SK-N-MC (cell line): ENCODE measurements at regions not wholly inside any gene's neighbourhood (a gene's known extent, or its start where the extent isn't known, plus 50 kb on each side); places are given as distances from the start of the nearest gene placed in this dataset.

Experiments
- DNase-seq: peaks from one replicate; pipeline ENCODE4 v3.0.0-alpha.2; 2011; ENCODE audit warnings: low read depth, low spot score
- H3K27ac ChIP-seq: fragments of 200-600 bp; sonication (generic); 2 replicates; pipeline ENCODE4 v1.5.1; 2016; ENCODE audit warnings: mixed run types
- H3K36me3 ChIP-seq: fragments of 200-600 bp; sonication (generic); 2 replicates; pipeline ENCODE4 v1.6.1; 2017; ENCODE audit warnings: antibody characterized with exemption, low read length, mixed read lengths; ENCODE audit not compliant: insufficient read depth
- H3K4me3 ChIP-seq: fragments of 200-600 bp; sonication (generic); 2 replicates; pipeline ENCODE4 v1.5.1; 2016
- H3K9ac ChIP-seq: fragments of 200-600 bp; sonication (generic); 2 replicates; pipeline ENCODE4 v1.8.0; 2017; ENCODE audit warnings: mixed run types, mixed read lengths; ENCODE audit not compliant: insufficient read length
- H3K9me3 ChIP-seq: fragments of 200-600 bp; sonication (generic); 2 replicates; pipeline ENCODE4 v1.6.1; 2017; ENCODE audit warnings: low read depth, mild to moderate bottlenecking, antibody characterized with exemption, low read length, moderate library complexity, mixed read lengths
- EZH2 ChIP-seq: fragments of 200-600 bp; sonication (generic); IDR thresholded peaks from one replicate; pipeline ENCODE4 v1.6.1; 2017; ENCODE audit warnings: antibody characterized with exemption
- FOXP2 ChIP-seq: optimal IDR thresholded peaks from 2 replicates; pipeline ENCODE3; 2011; ENCODE audit warnings: mild to moderate bottlenecking, moderate library complexity; ENCODE audit not compliant: insufficient read depth; ENCODE audit errors: extremely low read length, control extremely low read depth
- POLR2AphosphoS5 ChIP-seq: IDR thresholded peaks from 2 replicates; pipeline ENCODE4 v1.6.1; 2012; ENCODE audit warnings: mild to moderate bottlenecking, low read depth, low read length, borderline replicate concordance

- Histone ChIP-seq H3K36me3 (no peaks in the 10 kb centered on the region), H3K9ac (no peak overlapping the region), H3K4me3 (no peak overlapping the region), H3K9me3 (no peaks in the 10 kb centered on the region), H3K27ac (no peak overlapping the region)
- no peak for DNase-seq
- TF ChIP-seq POLR2AphosphoS5, result no peak
- no peak for TF ChIP-seq FOXP2
- TF ChIP-seq EZH2, result no peak
Measured at GRCh38 chr19:28885965-28886364, 327.0 kb downstream of the UQCRFS1 start.

- no peak for DNase-seq
- H3K9ac ChIP-seq, result no peak overlapping the region
- H3K36me3 ChIP-seq, result no peaks in the 10 kb centered on the region
- TF ChIP-seq FOXP2 (no peak), POLR2AphosphoS5 (no peak), EZH2 (no peak)
- H3K4me3 ChIP-seq, result no peak overlapping the region
- no peaks in the 10 kb centered on the region for H3K9me3 ChIP-seq
- H3K27ac ChIP-seq, result no peak overlapping the region
Measured at GRCh38 chr19:28884786-28885476, 328.0 kb downstream of the UQCRFS1 start.

DNA sequence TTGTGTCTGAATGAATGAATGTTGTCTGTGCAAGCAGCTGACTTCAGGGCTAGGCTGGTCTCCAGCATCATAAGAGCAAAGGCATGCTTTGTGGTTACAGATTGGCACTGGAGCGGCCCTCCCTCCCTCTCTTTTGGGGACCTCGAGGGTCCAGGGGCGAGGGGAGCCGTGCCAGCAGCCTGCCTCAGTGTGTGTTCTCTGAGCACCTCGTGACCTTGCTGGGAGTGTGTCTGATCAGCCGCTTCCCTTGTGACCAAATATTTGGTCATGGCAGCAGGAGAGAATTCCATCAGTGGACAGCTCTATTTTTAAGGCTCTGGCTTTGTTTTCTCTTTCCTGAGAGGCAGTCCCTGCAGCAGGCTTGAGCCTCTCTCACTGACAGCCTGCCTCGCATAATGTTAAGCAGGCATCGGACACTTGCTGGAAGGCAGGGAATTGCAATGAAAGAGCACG is 329.7 kb downstream of the UQCRFS1 start:
- no peak overlapping the region for H3K9ac ChIP-seq
- no peak for DNase-seq
- no peaks in the 10 kb centered on the region for H3K9me3 ChIP-seq
- no peaks in the 10 kb centered on the region for H3K36me3 ChIP-seq
- H3K4me3 ChIP-seq, result no peak overlapping the region
- TF ChIP-seq FOXP2 (no peak), POLR2AphosphoS5 (no peak), EZH2 (no peak)
- no peak overlapping the region for H3K27ac ChIP-seq

DNA sequence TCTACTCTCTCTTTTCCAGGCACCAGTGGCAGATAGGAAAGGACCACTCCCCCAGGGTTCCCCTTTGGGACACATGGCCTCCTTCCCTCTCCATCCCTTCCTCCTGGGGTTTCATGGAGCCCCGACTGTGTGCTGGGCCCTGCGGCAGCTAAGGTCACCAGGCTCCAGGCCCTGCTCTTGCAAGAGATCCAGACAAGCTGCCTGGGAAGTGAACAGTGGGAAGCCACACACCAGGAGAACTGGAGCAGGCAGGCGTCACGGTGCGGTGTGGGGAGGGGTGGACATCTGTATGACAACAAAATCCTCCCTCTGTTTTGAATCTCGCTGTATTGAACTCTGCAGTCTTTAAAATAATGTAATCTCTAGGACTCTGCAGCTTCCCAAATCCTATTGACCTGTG is 330.1 kb downstream of the UQCRFS1 start:
- H3K27ac ChIP-seq, result no peak overlapping the region
- no peaks in the 10 kb centered on the region for H3K9me3 ChIP-seq
- no peak overlapping the region for H3K9ac ChIP-seq
- H3K36me3 ChIP-seq, result no peaks in the 10 kb centered on the region
- TF ChIP-seq FOXP2 (no peak), POLR2AphosphoS5 (no peak), EZH2 (no peak)
- no peak for DNase-seq
- H3K4me3 ChIP-seq, result no peak overlapping the region

DNA sequence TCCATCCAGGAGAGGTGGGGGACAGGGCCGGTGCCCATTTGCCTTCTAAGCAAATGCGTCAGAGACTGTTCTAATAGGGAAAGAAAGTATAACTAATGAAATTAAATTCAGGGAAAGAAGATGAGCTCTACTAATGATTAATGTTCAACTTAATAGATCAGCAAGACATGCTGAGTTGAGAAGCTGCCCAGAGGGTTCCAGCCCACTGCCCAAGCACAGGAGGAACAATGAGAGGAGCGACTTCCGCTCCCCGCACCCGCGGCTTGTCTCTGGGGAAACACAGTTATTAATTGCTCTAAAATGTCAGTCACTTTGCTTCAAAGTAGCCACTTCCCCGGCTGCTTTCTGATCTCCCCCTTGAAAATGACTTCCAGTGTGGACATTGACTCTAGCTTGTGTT is 331.3 kb downstream of the UQCRFS1 start:
- Histone ChIP-seq H3K4me3 (no peak overlapping the region), H3K9me3 (no peaks in the 10 kb centered on the region), H3K9ac (no peak overlapping the region), H3K36me3 (no peaks in the 10 kb centered on the region), H3K27ac (no peak overlapping the region)
- DNase-seq, result no peak
- TF ChIP-seq EZH2 (no peak), FOXP2 (no peak), POLR2AphosphoS5 (no peak)

DNA sequence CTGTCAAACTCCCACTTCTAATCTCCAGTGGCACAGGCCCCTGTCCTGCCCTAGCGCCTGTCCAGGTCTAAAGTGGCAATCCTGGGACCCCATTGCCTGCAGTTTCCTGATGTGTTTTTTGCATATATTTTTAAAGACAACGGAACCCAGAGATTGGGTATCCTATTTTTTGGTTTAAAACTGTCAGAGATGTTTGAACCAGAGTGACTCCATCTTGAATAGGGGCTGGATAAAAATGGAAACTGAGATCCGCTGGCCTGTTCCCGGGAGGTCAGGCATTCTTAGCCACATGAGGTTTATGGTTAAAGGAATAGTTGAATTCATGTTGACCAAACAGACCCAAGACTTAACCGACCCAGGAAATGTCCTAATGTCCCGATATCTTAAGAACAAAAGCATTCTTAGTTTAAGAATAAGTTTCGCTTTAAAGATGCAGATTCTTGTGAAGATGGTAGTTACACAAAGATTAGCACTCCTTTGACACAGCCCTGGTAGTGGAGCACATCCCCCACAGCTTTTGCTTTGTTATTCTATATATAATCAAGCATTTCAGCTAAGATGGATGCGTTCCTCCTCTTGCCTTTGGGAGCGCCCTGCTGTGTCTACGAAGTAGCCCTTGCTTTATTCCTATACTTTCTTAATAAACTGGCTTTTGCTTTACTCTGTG is 332.1 kb downstream of the UQCRFS1 start:
- H3K27ac ChIP-seq, result no peak overlapping the region
- DNase-seq, result no peak
- no peaks in the 10 kb centered on the region for H3K9me3 ChIP-seq
- H3K36me3 ChIP-seq, result no peaks in the 10 kb centered on the region
- H3K9ac ChIP-seq, result no peak overlapping the region
- H3K4me3 ChIP-seq, result no peak overlapping the region
- TF ChIP-seq POLR2AphosphoS5 (no peak), FOXP2 (no peak), EZH2 (no peak)

GRCh38 chr19:28878862-28879566 is 333.9 kb downstream of the UQCRFS1 start:
- Histone ChIP-seq H3K27ac (no peak overlapping the region), H3K9me3 (no peaks in the 10 kb centered on the region), H3K36me3 (no peaks in the 10 kb centered on the region), H3K9ac (no peak overlapping the region), H3K4me3 (no peak overlapping the region)
- TF ChIP-seq POLR2AphosphoS5, result no peak
- TF ChIP-seq EZH2, result no peak
- TF ChIP-seq FOXP2, result no peak
- peak; percentile 26 for DNase-seq

DNA sequence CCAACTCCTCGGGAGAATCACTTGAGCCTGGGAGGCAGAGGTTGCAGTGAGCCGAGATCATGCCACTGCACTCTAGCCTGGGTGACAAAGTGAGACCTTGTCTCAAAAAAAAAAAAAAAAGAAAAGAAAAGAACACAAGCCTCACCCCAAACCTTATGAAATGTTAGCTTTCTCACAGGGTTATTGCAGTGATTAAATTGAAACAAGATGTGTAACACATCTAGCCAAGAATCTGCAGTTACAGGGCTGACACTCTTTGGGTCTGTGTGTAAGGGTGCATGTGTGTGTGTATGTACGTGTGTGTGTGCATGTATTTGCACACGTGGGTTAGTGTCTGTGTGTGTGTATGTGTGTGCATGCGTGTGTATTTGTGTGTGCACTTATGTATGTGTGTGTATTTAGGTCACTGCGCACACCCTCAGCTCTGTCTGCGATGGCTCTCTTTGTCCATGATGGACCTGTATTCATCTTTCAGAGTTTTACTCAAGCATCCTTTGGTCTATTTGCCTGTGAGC is 336.3 kb downstream of the UQCRFS1 start:
- Histone ChIP-seq H3K36me3 (no peaks in the 10 kb centered on the region), H3K27ac (no peak overlapping the region), H3K4me3 (no peak overlapping the region), H3K9me3 (no peaks in the 10 kb centered on the region), H3K9ac (no peak overlapping the region)
- DNase-seq, result no peak
- TF ChIP-seq EZH2 (no peak), POLR2AphosphoS5 (no peak), FOXP2 (no peak)
